Neural progenitor cell (in vitro differentiated cells): ENCODE measurements at regions not wholly inside any gene's neighbourhood (a gene's known extent, or its start where the extent isn't known, plus 50 kb on each side); places are given as distances from the start of the nearest gene placed in this dataset.

Experiments used
- CTCF ChIP-seq: fragments of 200-600 bp; sonication (generic); IDR thresholded peaks from 2 replicates; pipeline ENCODE4 v1.5.1; 2017; ENCODE audit warnings: antibody characterized with exemption, mild to moderate bottlenecking
- EZH2 ChIP-seq: fragments of 200-600 bp; sonication (generic); IDR thresholded peaks from 2 replicates; pipeline ENCODE4 v1.6.1; 2017; ENCODE audit warnings: antibody characterized with exemption, mild to moderate bottlenecking, moderate library complexity
- EZH2phosphoT487 ChIP-seq: fragments of 200-600 bp; sonication (generic); IDR thresholded peaks from 2 replicates; pipeline ENCODE4 v1.6.1; 2017; ENCODE audit warnings: antibody characterized with exemption

GRCh38 chr17:70622368-70623260, 453.3 kb downstream of the KCNJ2 start:
- TF ChIP-seq CTCF: peak; percentile 85
- TF ChIP-seq EZH2: no peak
- TF ChIP-seq EZH2phosphoT487: no peak
